ENCODE measurements at regions not wholly inside any gene's neighbourhood (a gene's known extent, or its start where the extent isn't known, plus 50 kb on each side); places are given as distances from the start of the nearest gene placed in this dataset.

GRCh38 chr1:3976821-3977220, 76.7 kb upstream of the C1orf174 start:
- Mint-ChIP-seq H3K9me3 (ENCODE audit: unreplicated experiment) (peaks cover 3% of the 10 kb centered on the region), H3K4me3 (ENCODE audit: unreplicated experiment) (no peak overlapping the region), H3K27me3 (ENCODE audit: unreplicated experiment) (peaks cover 22% of the 10 kb centered on the region), H3K4me1 (ENCODE audit: unreplicated experiment) (no peaks in the 10 kb centered on the region), H3K27ac (ENCODE audit: unreplicated experiment) (no peak overlapping the region), H3K36me3 (ENCODE audit: low read depth, unreplicated experiment) (peaks cover 3% of the 10 kb centered on the region)
- TF ChIP-seq, protein P1, sequence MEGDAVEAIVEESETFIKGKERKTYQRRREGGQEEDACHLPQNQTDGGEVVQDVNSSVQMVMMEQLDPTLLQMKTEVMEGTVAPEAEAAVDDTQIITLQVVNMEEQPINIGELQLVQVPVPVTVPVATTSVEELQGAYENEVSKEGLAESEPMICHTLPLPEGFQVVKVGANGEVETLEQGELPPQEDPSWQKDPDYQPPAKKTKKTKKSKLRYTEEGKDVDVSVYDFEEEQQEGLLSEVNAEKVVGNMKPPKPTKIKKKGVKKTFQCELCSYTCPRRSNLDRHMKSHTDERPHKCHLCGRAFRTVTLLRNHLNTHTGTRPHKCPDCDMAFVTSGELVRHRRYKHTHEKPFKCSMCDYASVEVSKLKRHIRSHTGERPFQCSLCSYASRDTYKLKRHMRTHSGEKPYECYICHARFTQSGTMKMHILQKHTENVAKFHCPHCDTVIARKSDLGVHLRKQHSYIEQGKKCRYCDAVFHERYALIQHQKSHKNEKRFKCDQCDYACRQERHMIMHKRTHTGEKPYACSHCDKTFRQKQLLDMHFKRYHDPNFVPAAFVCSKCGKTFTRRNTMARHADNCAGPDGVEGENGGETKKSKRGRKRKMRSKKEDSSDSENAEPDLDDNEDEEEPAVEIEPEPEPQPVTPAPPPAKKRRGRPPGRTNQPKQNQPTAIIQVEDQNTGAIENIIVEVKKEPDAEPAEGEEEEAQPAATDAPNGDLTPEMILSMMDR (IDR thresholded peaks at IDR 0.05; ENCODE audit: unreplicated experiment): no peak
- DNase-seq (ENCODE audit: low spot score): no peak

DNA sequence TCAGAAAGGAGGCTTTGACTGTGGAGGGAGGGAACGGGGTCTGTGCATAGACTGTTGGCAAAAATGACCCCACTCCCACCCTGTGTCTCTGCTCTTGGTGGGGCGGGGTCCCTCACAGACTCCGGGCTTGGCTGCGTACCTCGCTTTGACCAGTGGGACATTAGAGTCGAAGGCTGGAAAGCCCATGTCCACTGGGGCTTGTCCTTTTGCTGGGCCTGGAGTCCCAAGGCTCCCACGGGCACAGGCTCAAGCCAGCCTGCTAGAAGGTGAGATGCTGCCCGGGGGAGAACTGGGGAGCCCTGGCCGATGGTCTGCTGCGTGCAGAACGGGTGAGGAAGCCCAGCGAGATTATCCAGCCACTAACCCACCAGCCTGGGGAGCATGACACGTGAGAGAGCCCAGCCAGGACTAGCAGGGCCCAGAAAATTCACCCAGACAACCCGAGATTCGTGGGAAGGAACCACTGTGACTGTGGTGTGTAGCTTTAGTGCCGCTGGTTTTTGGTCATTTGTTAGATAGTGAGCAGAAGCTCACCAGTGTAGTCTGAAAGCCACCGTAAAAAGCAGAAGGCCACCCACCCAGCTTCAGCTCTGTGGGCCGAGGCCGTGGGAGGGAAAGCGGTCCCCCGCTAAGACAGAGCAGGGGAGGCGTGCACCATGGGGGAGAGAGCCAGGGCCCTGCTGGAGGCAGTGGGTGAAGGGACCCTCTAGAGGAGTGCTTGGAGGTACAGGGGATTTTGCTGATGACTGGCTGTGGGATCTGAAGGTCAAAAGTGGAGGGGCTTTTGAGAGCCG, 78.3 kb upstream of the C1orf174 start:
- TF ChIP-seq, protein P1 (IDR thresholded peaks at IDR 0.05; ENCODE audit: unreplicated experiment): no peak
- Mint-ChIP-seq H3K36me3 (ENCODE audit: low read depth, unreplicated experiment) (peaks cover 3% of the 10 kb centered on the region), H3K4me1 (ENCODE audit: unreplicated experiment) (no peaks in the 10 kb centered on the region), H3K27ac (ENCODE audit: unreplicated experiment) (no peak overlapping the region), H3K27me3 (ENCODE audit: unreplicated experiment) (peaks cover 21% of the 10 kb centered on the region), H3K4me3 (ENCODE audit: unreplicated experiment) (no peak overlapping the region), H3K9me3 (ENCODE audit: unreplicated experiment) (peaks cover 3% of the 10 kb centered on the region)
- no peak for DNase-seq (ENCODE audit: low spot score)

GRCh38 chr1:3978990-3979325, 78.9 kb upstream of the C1orf174 start:
- H3K4me3 Mint-ChIP-seq (ENCODE audit: unreplicated experiment): no peak overlapping the region
- DNase-seq (ENCODE audit: low spot score): no peak
- H3K27ac Mint-ChIP-seq (ENCODE audit: unreplicated experiment): no peak overlapping the region
- H3K9me3 Mint-ChIP-seq (ENCODE audit: unreplicated experiment): peaks cover 3% of the 10 kb centered on the region
- H3K4me1 Mint-ChIP-seq (ENCODE audit: unreplicated experiment): no peaks in the 10 kb centered on the region
- TF ChIP-seq, protein P1 (IDR thresholded peaks at IDR 0.05; ENCODE audit: unreplicated experiment): no peak
- H3K27me3 Mint-ChIP-seq (ENCODE audit: unreplicated experiment): peaks cover 18% of the 10 kb centered on the region
- H3K36me3 Mint-ChIP-seq (ENCODE audit: low read depth, unreplicated experiment): peaks cover 3% of the 10 kb centered on the region

GRCh38 chr1:3981261-3981660, 81.2 kb upstream of the C1orf174 start:
- H3K4me1 Mint-ChIP-seq (ENCODE audit: unreplicated experiment): no peaks in the 10 kb centered on the region

More at GRCh38 chr1:3981261-3981660, 81.2 kb upstream of the C1orf174 start:
- DNase-seq (ENCODE audit: low spot score): no peak
- H3K27ac Mint-ChIP-seq (ENCODE audit: unreplicated experiment): no peak overlapping the region
- peaks cover 12% of the 10 kb centered on the region for H3K27me3 Mint-ChIP-seq (ENCODE audit: unreplicated experiment)
- no peak overlapping the region for H3K4me3 Mint-ChIP-seq (ENCODE audit: unreplicated experiment)
- H3K9me3 Mint-ChIP-seq (ENCODE audit: unreplicated experiment): no peaks in the 10 kb centered on the region
- H3K36me3 Mint-ChIP-seq (ENCODE audit: low read depth, unreplicated experiment): peaks cover 3% of the 10 kb centered on the region
- TF ChIP-seq, protein P1 (IDR thresholded peaks at IDR 0.05; ENCODE audit: unreplicated experiment): no peak
